ENCODE measurements at regions not wholly inside any gene's neighbourhood (a gene's known extent, or its start where the extent isn't known, plus 50 kb on each side); places are given as distances from the start of the nearest gene placed in this dataset.

DNA sequence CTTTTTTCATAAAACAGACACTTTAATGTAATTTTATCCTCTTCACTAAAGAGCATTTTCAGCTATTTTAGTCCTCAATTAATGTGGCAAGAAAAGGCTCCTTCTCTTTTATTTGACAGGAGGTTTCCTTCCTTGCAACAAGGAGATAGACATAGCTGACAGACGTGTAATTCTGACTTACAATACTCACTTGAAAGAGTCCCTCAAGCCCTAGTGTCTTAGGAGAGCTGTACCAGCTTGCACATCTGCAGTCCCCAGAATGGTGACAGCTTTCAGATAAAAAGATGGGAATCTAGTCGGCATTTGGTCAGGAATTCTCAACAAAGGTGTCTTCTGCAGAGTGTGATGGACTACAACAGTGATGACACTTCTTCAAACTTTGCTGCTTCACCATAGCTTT, 603.7 kb upstream of the PTCHD4 start:
- TF ChIP-seq ZNF274 (IDR thresholded peaks at IDR 0.05; ENCODE audit: low read depth, low read length) (no peak), SUZ12 (IDR thresholded peaks at IDR 0.05; ENCODE audit: extremely low read depth, insufficient read depth, insufficient read length) (no peak), YY1 (IDR thresholded peaks at IDR 0.05; ENCODE audit: insufficient read depth, insufficient read length) (no peak)

Measured in NT2/D1 (cell line).